ENCODE measurements at regions not wholly inside any gene's neighbourhood (a gene's known extent, or its start where the extent isn't known, plus 50 kb on each side); places are given as distances from the start of the nearest gene placed in this dataset.

DNA sequence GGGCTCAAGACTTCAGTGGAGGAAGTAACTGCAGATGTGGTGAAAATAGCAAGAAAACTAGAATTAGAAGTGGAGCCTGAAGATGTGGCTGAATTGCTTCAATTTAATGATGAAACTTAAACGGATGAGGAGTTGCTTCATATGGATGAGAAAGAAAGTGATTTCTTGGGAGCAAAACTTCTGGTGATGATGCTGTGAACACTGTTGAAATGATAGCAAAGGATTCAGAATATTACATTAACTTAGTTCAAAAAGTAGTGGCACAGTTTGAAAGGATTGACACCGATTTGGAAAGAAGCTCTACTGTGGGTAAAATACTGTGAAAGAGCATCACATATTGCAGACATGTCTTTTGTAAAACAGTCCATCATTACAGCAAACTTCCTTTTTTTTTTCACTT is 638.0 kb downstream of the NYAP2 start:
- H3K9me3 Mint-ChIP-seq: peaks cover 0 to 4% of the 10 kb centered on the region in 2 experiments; a peak in 2 of 5 replicates
- H2BK120ac ChIP-seq (ENCODE audit: low read depth, low read length, poor library complexity, severe bottlenecking): no peak overlapping the region
- no peak for TF ChIP-seq CTCF (conservative IDR thresholded peaks at IDR 0.05)
- H3K27me3 ChIP-seq (ENCODE audit: insufficient read depth, low read length): no peaks in the 10 kb centered on the region
- H3K27me3 Mint-ChIP-seq (ENCODE audit: low read depth): no peaks in the 10 kb centered on the region; the same call in 1 of the 2 replicates
- H2AFZ ChIP-seq (ENCODE audit: low read length): no peak overlapping the region
- 0 out of 2 replicates have a peak, but pooled peaks cover under 1% of the 10 kb centered on the region for H3K4me1 ChIP-seq (ENCODE audit: insufficient read depth, low read length)
- H3K79me1 ChIP-seq (ENCODE audit: insufficient read depth, low read depth, low read length, poor library complexity, severe bottlenecking): no peaks in the 10 kb centered on the region
- H3K9me3 ChIP-seq (ENCODE audit: control insufficient read depth, low read depth, low read length): no peaks in the 10 kb centered on the region
- H3K36me3 Mint-ChIP-seq (ENCODE audit: insufficient read depth in 1 of 3, low read depth in 3 of 3): peaks cover 0 to 5% (median 4%) of the 10 kb centered on the region in 3 experiments; a peak in 1 of 7 replicates
- peaks cover 1 to 3% of the 10 kb centered on the region in 2 experiments for H3K4me1 Mint-ChIP-seq
- no peak overlapping the region for H3T11ph ChIP-seq (ENCODE audit: low read length)
- H3K4ac ChIP-seq (ENCODE audit: low read depth, low read length): no peak overlapping the region
- H2BK15ac ChIP-seq (ENCODE audit: low read depth, low read length): no peak overlapping the region
- no peak overlapping the region for H3K14ac ChIP-seq (ENCODE audit: insufficient read depth, low read length)
- H3K27ac ChIP-seq (ENCODE audit: insufficient read length, low read depth, low read length): no peak overlapping the region
- H2BK20ac ChIP-seq (ENCODE audit: low read depth, low read length, poor library complexity, severe bottlenecking): no peak overlapping the region
- no peaks in the 10 kb centered on the region for H4K20me1 ChIP-seq (ENCODE audit: control insufficient read depth, insufficient read depth, insufficient read length)
- no peak overlapping the region for H3K23ac ChIP-seq (ENCODE audit: insufficient read length, low read depth, low read length)
- H2AK5ac ChIP-seq (ENCODE audit: insufficient read length, low read length): no peak overlapping the region
- no peaks in the 10 kb centered on the region for H3K23me2 ChIP-seq (ENCODE audit: insufficient read length, low read depth, low read length, poor library complexity, severe bottlenecking)
- no peak overlapping the region for H3K4me3 Mint-ChIP-seq
- no peak overlapping the region for H2BK5ac ChIP-seq (ENCODE audit: insufficient read length, low read length)
- no peak for DNase-seq
- H4K91ac ChIP-seq (ENCODE audit: insufficient read length, low read depth, low read length): no peak overlapping the region
- no peak overlapping the region for H4K5ac ChIP-seq (ENCODE audit: insufficient read length, low read depth, low read length)
- H3K56ac ChIP-seq (ENCODE audit: insufficient read length, low read depth, low read length): no peak overlapping the region
- no CpG with 5 or more reads among the region's 2 CpGs for WGBS (ENCODE audit: extremely low coverage, insufficient read length, low lambda C conversion rate)
- no peaks in the 10 kb centered on the region for H3K79me2 ChIP-seq (ENCODE audit: insufficient read depth, low read length)
- H3K4me2 ChIP-seq (ENCODE audit: insufficient read depth, insufficient read length, low read length): no peak overlapping the region
- no peak overlapping the region for H3K27ac Mint-ChIP-seq
- no peak overlapping the region for H3K18ac ChIP-seq (ENCODE audit: insufficient read length, low read depth, low read length)
- H2BK12ac ChIP-seq (ENCODE audit: insufficient read length, low read depth, low read length): no peak overlapping the region
- H4K8ac ChIP-seq (replicated peaks; ENCODE audit: insufficient read length, low read depth, low read length): no peak overlapping the region
- no peak overlapping the region for H3K9ac ChIP-seq (ENCODE audit: extremely low read depth, insufficient read length, low read length)

Data from H9 (cell line).